GM12878 (cell line): ENCODE measurements at regions not wholly inside any gene's neighbourhood (a gene's known extent, or its start where the extent isn't known, plus 50 kb on each side); places are given as distances from the start of the nearest gene placed in this dataset.

Source experiments
- ATAC-seq: fragments of 200-7000 bp; cut with Tn5 transposase; 3 replicates; pipeline ENCODE4 v1.9.1; 2020; ENCODE audit warnings: mild to moderate bottlenecking, moderate library complexity
- BruUV-seq: library from RNA; stranded (reverse); fragments of 400-500 nt; replicated peaks from 2 replicates; lab custom pipeline; 2021; lab: Mats Ljungman, UMichigan
- CTCF ChIA-PET: fragments of 300-600 bp; sonication (Branson Sonifier 250); formaldehyde crosslinking; extraction: SDS; loops from one replicate; lab custom pipeline; 2021; ENCODE audit warnings: inconsistent platforms; lab: Yijun Ruan, JAX
- POLR2A ChIA-PET: fragments of 350-600 bp; formaldehyde crosslinking; extraction: SDS; loops from one replicate; lab custom pipeline; 2021; ENCODE audit warnings: inconsistent platforms; lab: Charles Lee
- RAD21 ChIA-PET: fragments of 300-600 bp; sonication (Branson Sonifier 250); formaldehyde crosslinking; loops from one replicate; lab custom pipeline; 2023; ENCODE audit warnings: antibody characterized with exemption; ENCODE audit not compliant: unreplicated experiment; lab: Charles Lee
- SMC1A ChIA-PET: fragments of 300-600 bp; sonication (Branson Sonifier 250); formaldehyde crosslinking; loops from one replicate; lab custom pipeline; 2023; ENCODE audit not compliant: unreplicated experiment, uncharacterized antibody; lab: Charles Lee
- DNase-seq: peaks from one replicate; pipeline ENCODE4 v3.0.0-alpha.2; 2011; ENCODE audit warnings: low read depth, low spot score
- FAIRE-seq: peaks from 3 replicates; lab custom pipeline; 2011; peaks lifted over from hg19 to GRCh38; lab: Jason Lieb, UNC
- H2AFZ ChIP-seq: 2 replicates; pipeline ENCODE4 v1.6.0; 2011; ENCODE audit warnings: low read depth, low read length, control low read depth; ENCODE audit not compliant: control insufficient read depth
- H3K27ac ChIP-seq: 2 replicates; pipeline ENCODE4 v1.5.1; 2011; ENCODE audit warnings: control low read depth; ENCODE audit not compliant: control insufficient read depth, insufficient read depth
- H3K27me3 ChIP-seq, 2 experiments: replicated peaks in 1 of 2; 2 replicates each; pipeline versions ENCODE4 v1.6.0 to v1.6.1; 2011; ENCODE audit warnings: low read length in 1 of 2; ENCODE audit not compliant: control insufficient read depth in 2 of 2, insufficient read depth in 2 of 2
- H3K36me3 ChIP-seq, 2 experiments: 2 replicates each; pipeline ENCODE4 v1.5.1; 2011; ENCODE audit warnings: low read length in 1 of 2; ENCODE audit not compliant: control insufficient read depth in 2 of 2, insufficient read depth in 2 of 2
- H3K4me1 ChIP-seq: 2 replicates; pipeline ENCODE4 v1.6.1; 2011; ENCODE audit warnings: mild to moderate bottlenecking, low read length, moderate library complexity, mixed read lengths; ENCODE audit not compliant: control insufficient read depth, insufficient read depth
- H3K4me2 ChIP-seq: 2 replicates; pipeline ENCODE4 v1.6.0; 2011; ENCODE audit warnings: control low read depth; ENCODE audit not compliant: control insufficient read depth, insufficient read depth
- H3K4me3 ChIP-seq: fragments of 200-600 bp; sonication (generic); 2 replicates; pipeline ENCODE4 v1.5.1; 2016
- H3K79me2 ChIP-seq: 2 replicates; pipeline ENCODE4 v1.6.0; 2011; ENCODE audit warnings: low read length; ENCODE audit not compliant: control insufficient read depth, insufficient read depth
- H3K9ac ChIP-seq: 2 replicates; pipeline ENCODE4 v1.8.0; 2011; ENCODE audit warnings: low read length, control low read depth, mixed read lengths; ENCODE audit not compliant: control insufficient read depth, insufficient read depth
- H3K9me3 ChIP-seq: replicated peaks from 3 replicates; pipeline ENCODE4 v1.5.1; 2011; ENCODE audit warnings: mild to moderate bottlenecking, low read length; ENCODE audit not compliant: control insufficient read depth, insufficient read depth
- H4K20me1 ChIP-seq: 2 replicates; pipeline ENCODE4 v1.6.0; 2011; ENCODE audit not compliant: control insufficient read depth, insufficient read depth
- BACH1 ChIP-seq: fragments of 450-650 bp; IDR thresholded peaks from 2 replicates; pipeline ENCODE4 v1.6.1; 2017; ENCODE audit warnings: mild to moderate bottlenecking, borderline replicate concordance
- BMI1 ChIP-seq: fragments of 450-650 bp; IDR thresholded peaks from 2 replicates; pipeline ENCODE4 v1.6.1; 2016; ENCODE audit warnings: mild to moderate bottlenecking, moderate library complexity, borderline replicate concordance
- CBX5 ChIP-seq: sonication (generic); IDR thresholded peaks from 2 replicates; pipeline ENCODE4 v1.6.1; 2016; ENCODE audit warnings: low read depth, moderate library complexity, mild to moderate bottlenecking, inconsistent platforms
- ETV6 ChIP-seq, 2 experiments: fragments of 450-650 bp in 1 of 2; IDR thresholded peaks in 1 of 2; conservative IDR thresholded peaks in 1 of 2; 2 replicates each; pipeline ENCODE4 v1.6.1; 2014; ENCODE audit warnings: antibody characterized with exemption in 1 of 2, borderline replicate concordance in 1 of 2, low read depth in 1 of 2, mild to moderate bottlenecking in 1 of 2, moderate library complexity in 1 of 2
- HCFC1 ChIP-seq: fragments of 150-350 bp; IDR thresholded peaks from 2 replicates; pipeline ENCODE4 v1.6.1; 2014; ENCODE audit warnings: low read length
- HDGF ChIP-seq: fragments of 450-650 bp; IDR thresholded peaks from 2 replicates; pipeline ENCODE4 v1.6.1; 2016; ENCODE audit warnings: antibody characterized with exemption
- IKZF1 ChIP-seq: fragments of 450-650 bp; conservative IDR thresholded peaks from 2 replicates; pipeline ENCODE4 v1.6.1; 2017; ENCODE audit warnings: antibody characterized with exemption, mild to moderate bottlenecking
- IKZF2 ChIP-seq, 2 experiments: fragments of 450-650 bp; IDR thresholded peaks; 2 replicates each; pipeline ENCODE4 v1.6.1; 2017; ENCODE audit warnings: mild to moderate bottlenecking in 2 of 2, moderate library complexity in 2 of 2
- JUNB ChIP-seq: IDR thresholded peaks from 2 replicates; pipeline ENCODE4 v1.6.1; 2016; ENCODE audit warnings: antibody characterized with exemption, mild to moderate bottlenecking
- NFYA ChIP-seq: IDR thresholded peaks from 2 replicates; pipeline ENCODE4 v1.6.1; 2011; ENCODE audit warnings: low read depth, mild to moderate bottlenecking, low read length, improper control_type of control experiment, borderline replicate concordance
- POLR2A ChIP-seq: IDR thresholded peaks from 2 replicates; pipeline ENCODE4 v1.6.1; 2011; ENCODE audit warnings: low read depth, mild to moderate bottlenecking, low read length
- POU2F2 ChIP-seq: IDR thresholded peaks from 3 replicates; pipeline ENCODE4 v1.6.1; 2011; ENCODE audit warnings: low read depth, mild to moderate bottlenecking, low read length, borderline replicate concordance
- RB1 ChIP-seq: fragments of 450-650 bp; formaldehyde crosslinking; IDR thresholded peaks from 2 replicates; pipeline ENCODE4 v1.6.1; 2017; ENCODE audit warnings: mild to moderate bottlenecking, borderline replicate concordance
- RBBP5 ChIP-seq: fragments of 200-600 bp; sonication (generic); conservative IDR thresholded peaks from 2 replicates; pipeline ENCODE4 v1.6.1; 2016
- SMAD1 ChIP-seq: fragments of 450-650 bp; IDR thresholded peaks from 2 replicates; pipeline ENCODE4 v1.6.1; 2018; ENCODE audit warnings: mild to moderate bottlenecking, low read depth; ENCODE audit not compliant: partially characterized antibody
- TARDBP ChIP-seq: IDR thresholded peaks from 2 replicates; pipeline ENCODE4 v1.6.1; 2016; ENCODE audit warnings: borderline replicate concordance
- ZBED1 ChIP-seq: IDR thresholded peaks from 2 replicates; pipeline ENCODE4 v1.6.1; 2016; ENCODE audit warnings: borderline replicate concordance
- ZNF592 ChIP-seq: fragments of 450-650 bp; IDR thresholded peaks from 2 replicates; pipeline ENCODE4 v1.6.1; 2017; ENCODE audit warnings: mild to moderate bottlenecking, moderate library complexity
- WGBS: methylation state at CpG from one replicate; pipeline ENCODE4 v1.1.6; 2016; ENCODE audit warnings: low lambda C conversion rate; ENCODE audit not compliant: insufficient replicate concordance, insufficient coverage; ENCODE audit errors: missing lambda C conversion rate; 5-methylcytosine and 5-hydroxymethylcytosine counted together
- in situ Hi-C: fragments of 300-500 bp; cut with MboI; formaldehyde crosslinking; loops from 9 replicates; pipeline ENCODE4 v1.14.3; 2018; ENCODE audit warnings: mixed read lengths
- intact Hi-C: fragments of 100-400 bp; cut with micrococcal nuclease; formaldehyde crosslinking; loops from one replicate; pipeline ENCODE4 v1.14.2; 2022; ENCODE audit not compliant: unreplicated experiment

- ChIA-PET POLR2A (no interaction called here), CTCF (no interaction called here), SMC1A (no interaction called here), RAD21 (interaction anchor here (3.2 kb wide), 1 partner anchor 12 kb away, joined by 9 read pairs; no protein-coding TSS in a partner anchor)
- FAIRE-seq (no peak), ATAC-seq (no peak), DNase-seq (no peak)
- Histone ChIP-seq H3K79me2 (no peaks in the 10 kb centered on the region), H3K27me3 (no peaks in the 10 kb centered on the region), H4K20me1 (no peaks in the 10 kb centered on the region), H3K4me2 (no peak overlapping the region), H3K36me3 (no peaks in the 10 kb centered on the region), H3K27ac (no peak overlapping the region), H3K4me1 (no peaks in the 10 kb centered on the region), H3K9ac (no peak overlapping the region), H3K4me3 (no peak overlapping the region), H3K9me3 (no peaks in the 10 kb centered on the region), H2AFZ (no peak overlapping the region)
- no TSS peak for BruUV-seq
- in situ Hi-C loops (no loop called here), intact Hi-C loops (no loop called here)
- WGBS = 95% methylated on average over 4 of the region's 4 CpGs
- no peak for TF ChIP-seq POLR2A
- no peak for TF ChIP-seq HCFC1
- TF ChIP-seq RB1 = no peak
- TF ChIP-seq HDGF = no peak
- TF ChIP-seq JUNB = no peak
- no peak for TF ChIP-seq CBX5
- no peak for TF ChIP-seq BACH1
- TF ChIP-seq IKZF1 = no peak
- TF ChIP-seq NFYA = no peak
Observed at GRCh38 chr2:198645816-198646215, 811.9 kb downstream of the SATB2 start.

DNA sequence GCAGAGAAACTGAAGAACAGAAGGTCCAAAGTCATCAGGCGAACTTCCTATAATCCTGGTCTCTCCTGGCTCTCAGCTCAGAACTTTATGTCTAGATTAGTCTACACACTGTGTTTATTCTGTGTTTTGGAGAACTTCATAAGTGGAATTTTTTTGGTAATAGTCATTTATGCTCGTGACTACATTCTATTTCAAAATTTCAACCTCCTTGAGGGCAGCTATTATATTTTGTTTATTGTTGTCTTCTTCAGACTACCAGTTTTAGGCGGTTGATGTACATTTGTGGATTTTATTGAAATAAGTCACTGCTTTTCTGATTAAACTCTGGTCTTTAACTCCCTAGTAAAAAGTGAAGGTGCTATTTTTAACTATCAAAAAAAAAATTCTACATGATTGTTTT, 816.6 kb downstream of the SATB2 start:
- Histone ChIP-seq H3K36me3 (no peaks in the 10 kb centered on the region), H3K79me2 (no peaks in the 10 kb centered on the region), H3K27ac (no peak overlapping the region), H3K9me3 (no peaks in the 10 kb centered on the region), H3K9ac (no peak overlapping the region), H2AFZ (no peak overlapping the region), H3K27me3 (no peaks in the 10 kb centered on the region), H3K4me2 (no peak overlapping the region), H3K4me3 (no peak overlapping the region), H3K4me1 (no peaks in the 10 kb centered on the region), H4K20me1 (no peaks in the 10 kb centered on the region)
- CTCF ChIA-PET = interaction anchor here (1.1 to 3.3 kb wide), 2 partner anchors 17 to 844 kb away, joined by 3 to 17 read pairs; no protein-coding TSS in a partner anchor
- 0% methylated on average over 3 of the region's 3 CpGs for WGBS
- SMC1A ChIA-PET = interaction anchor here (1.7 kb wide), 1 partner anchor 10 kb away, joined by 6 read pairs; no protein-coding TSS in a partner anchor
- in situ Hi-C loops (no loop called here), intact Hi-C loops (no loop called here)
- ATAC-seq (no peak), DNase-seq (no peak), FAIRE-seq (no peak)
- RAD21 ChIA-PET = interaction anchor here (1.6 kb wide), 1 partner anchor 10 kb away, joined by 4 read pairs; no protein-coding TSS in a partner anchor
- POLR2A ChIA-PET = no interaction called here
- no TSS peak for BruUV-seq
- TF ChIP-seq POU2F2 = no peak
- TF ChIP-seq RBBP5 = no peak
- no peak for TF ChIP-seq TARDBP
- TF ChIP-seq ZBED1 = no peak
- no peak for TF ChIP-seq SMAD1
- no peak for TF ChIP-seq ZNF592
- no peak for TF ChIP-seq ETV6 (conservative IDR thresholded peaks at IDR 0.05 in 1 of 2, IDR thresholded peaks at IDR 0.05 in 1 of 2; ENCODE audit: borderline replicate concordance in 1 of 2, low read depth in 1 of 2)
- no peak for TF ChIP-seq BMI1
- no peak for TF ChIP-seq IKZF2 (IDR thresholded peaks at IDR 0.05)
